ENCODE measurements at regions not wholly inside any gene's neighbourhood (a gene's known extent, or its start where the extent isn't known, plus 50 kb on each side); places are given as distances from the start of the nearest gene placed in this dataset.
"Not testable (repeated sequence)": the region's sequence is repeated elsewhere in the genome, so short reads cannot be mapped to it uniquely, and the experiment has no call there.

DNA sequence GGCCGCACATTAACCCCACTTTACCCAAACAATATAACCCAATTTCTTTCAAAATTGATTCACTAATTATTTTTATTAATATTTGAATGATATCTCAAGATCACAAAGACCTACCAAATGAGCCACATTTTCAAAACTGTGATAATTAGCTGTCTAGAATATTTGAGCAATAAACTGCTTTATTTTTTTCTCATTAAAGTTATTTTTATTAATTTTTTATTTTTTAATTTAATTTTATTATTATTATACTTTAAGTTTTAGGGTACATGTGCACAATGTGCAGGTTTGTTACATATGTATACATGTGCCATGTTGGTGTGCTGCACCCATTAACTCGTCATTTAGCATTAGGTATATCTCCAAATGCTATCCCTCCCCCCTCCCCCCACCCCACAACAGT, 489.8 kb upstream of the TECRL start:
- TF ChIP-seq EZH2 (IDR thresholded peaks at IDR 0.05; ENCODE audit: low read depth, unreplicated experiment); POLR2AphosphoS5 (IDR thresholded peaks at IDR 0.05; ENCODE audit: low read depth); JUNB (IDR thresholded peaks at IDR 0.05; ENCODE audit: unreplicated experiment); EZH2phosphoT487 (IDR thresholded peaks at IDR 0.05; ENCODE audit: unreplicated experiment); CREB1 (CRISPR knock-in tag; IDR thresholded peaks at IDR 0.05; ENCODE audit: low read depth): not testable (repeated sequence)
- TF ChIP-seq, protein P1, sequence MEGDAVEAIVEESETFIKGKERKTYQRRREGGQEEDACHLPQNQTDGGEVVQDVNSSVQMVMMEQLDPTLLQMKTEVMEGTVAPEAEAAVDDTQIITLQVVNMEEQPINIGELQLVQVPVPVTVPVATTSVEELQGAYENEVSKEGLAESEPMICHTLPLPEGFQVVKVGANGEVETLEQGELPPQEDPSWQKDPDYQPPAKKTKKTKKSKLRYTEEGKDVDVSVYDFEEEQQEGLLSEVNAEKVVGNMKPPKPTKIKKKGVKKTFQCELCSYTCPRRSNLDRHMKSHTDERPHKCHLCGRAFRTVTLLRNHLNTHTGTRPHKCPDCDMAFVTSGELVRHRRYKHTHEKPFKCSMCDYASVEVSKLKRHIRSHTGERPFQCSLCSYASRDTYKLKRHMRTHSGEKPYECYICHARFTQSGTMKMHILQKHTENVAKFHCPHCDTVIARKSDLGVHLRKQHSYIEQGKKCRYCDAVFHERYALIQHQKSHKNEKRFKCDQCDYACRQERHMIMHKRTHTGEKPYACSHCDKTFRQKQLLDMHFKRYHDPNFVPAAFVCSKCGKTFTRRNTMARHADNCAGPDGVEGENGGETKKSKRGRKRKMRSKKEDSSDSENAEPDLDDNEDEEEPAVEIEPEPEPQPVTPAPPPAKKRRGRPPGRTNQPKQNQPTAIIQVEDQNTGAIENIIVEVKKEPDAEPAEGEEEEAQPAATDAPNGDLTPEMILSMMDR (conservative IDR thresholded peaks at IDR 0.05; ENCODE audit: low read depth in 2 of 2), result not testable (repeated sequence)
- TF ChIP-seq, protein P2, sequence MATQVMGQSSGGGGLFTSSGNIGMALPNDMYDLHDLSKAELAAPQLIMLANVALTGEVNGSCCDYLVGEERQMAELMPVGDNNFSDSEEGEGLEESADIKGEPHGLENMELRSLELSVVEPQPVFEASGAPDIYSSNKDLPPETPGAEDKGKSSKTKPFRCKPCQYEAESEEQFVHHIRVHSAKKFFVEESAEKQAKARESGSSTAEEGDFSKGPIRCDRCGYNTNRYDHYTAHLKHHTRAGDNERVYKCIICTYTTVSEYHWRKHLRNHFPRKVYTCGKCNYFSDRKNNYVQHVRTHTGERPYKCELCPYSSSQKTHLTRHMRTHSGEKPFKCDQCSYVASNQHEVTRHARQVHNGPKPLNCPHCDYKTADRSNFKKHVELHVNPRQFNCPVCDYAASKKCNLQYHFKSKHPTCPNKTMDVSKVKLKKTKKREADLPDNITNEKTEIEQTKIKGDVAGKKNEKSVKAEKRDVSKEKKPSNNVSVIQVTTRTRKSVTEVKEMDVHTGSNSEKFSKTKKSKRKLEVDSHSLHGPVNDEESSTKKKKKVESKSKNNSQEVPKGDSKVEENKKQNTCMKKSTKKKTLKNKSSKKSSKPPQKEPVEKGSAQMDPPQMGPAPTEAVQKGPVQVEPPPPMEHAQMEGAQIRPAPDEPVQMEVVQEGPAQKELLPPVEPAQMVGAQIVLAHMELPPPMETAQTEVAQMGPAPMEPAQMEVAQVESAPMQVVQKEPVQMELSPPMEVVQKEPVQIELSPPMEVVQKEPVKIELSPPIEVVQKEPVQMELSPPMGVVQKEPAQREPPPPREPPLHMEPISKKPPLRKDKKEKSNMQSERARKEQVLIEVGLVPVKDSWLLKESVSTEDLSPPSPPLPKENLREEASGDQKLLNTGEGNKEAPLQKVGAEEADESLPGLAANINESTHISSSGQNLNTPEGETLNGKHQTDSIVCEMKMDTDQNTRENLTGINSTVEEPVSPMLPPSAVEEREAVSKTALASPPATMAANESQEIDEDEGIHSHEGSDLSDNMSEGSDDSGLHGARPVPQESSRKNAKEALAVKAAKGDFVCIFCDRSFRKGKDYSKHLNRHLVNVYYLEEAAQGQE (IDR thresholded peaks at IDR 0.05; ENCODE audit: unreplicated experiment), result not testable (repeated sequence)
- TF ChIP-seq, protein P3, sequence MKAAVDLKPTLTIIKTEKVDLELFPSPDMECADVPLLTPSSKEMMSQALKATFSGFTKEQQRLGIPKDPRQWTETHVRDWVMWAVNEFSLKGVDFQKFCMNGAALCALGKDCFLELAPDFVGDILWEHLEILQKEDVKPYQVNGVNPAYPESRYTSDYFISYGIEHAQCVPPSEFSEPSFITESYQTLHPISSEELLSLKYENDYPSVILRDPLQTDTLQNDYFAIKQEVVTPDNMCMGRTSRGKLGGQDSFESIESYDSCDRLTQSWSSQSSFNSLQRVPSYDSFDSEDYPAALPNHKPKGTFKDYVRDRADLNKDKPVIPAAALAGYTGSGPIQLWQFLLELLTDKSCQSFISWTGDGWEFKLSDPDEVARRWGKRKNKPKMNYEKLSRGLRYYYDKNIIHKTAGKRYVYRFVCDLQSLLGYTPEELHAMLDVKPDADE (IDR thresholded peaks at IDR 0.05), result not testable (repeated sequence)
- TF ChIP-seq, protein P4, sequence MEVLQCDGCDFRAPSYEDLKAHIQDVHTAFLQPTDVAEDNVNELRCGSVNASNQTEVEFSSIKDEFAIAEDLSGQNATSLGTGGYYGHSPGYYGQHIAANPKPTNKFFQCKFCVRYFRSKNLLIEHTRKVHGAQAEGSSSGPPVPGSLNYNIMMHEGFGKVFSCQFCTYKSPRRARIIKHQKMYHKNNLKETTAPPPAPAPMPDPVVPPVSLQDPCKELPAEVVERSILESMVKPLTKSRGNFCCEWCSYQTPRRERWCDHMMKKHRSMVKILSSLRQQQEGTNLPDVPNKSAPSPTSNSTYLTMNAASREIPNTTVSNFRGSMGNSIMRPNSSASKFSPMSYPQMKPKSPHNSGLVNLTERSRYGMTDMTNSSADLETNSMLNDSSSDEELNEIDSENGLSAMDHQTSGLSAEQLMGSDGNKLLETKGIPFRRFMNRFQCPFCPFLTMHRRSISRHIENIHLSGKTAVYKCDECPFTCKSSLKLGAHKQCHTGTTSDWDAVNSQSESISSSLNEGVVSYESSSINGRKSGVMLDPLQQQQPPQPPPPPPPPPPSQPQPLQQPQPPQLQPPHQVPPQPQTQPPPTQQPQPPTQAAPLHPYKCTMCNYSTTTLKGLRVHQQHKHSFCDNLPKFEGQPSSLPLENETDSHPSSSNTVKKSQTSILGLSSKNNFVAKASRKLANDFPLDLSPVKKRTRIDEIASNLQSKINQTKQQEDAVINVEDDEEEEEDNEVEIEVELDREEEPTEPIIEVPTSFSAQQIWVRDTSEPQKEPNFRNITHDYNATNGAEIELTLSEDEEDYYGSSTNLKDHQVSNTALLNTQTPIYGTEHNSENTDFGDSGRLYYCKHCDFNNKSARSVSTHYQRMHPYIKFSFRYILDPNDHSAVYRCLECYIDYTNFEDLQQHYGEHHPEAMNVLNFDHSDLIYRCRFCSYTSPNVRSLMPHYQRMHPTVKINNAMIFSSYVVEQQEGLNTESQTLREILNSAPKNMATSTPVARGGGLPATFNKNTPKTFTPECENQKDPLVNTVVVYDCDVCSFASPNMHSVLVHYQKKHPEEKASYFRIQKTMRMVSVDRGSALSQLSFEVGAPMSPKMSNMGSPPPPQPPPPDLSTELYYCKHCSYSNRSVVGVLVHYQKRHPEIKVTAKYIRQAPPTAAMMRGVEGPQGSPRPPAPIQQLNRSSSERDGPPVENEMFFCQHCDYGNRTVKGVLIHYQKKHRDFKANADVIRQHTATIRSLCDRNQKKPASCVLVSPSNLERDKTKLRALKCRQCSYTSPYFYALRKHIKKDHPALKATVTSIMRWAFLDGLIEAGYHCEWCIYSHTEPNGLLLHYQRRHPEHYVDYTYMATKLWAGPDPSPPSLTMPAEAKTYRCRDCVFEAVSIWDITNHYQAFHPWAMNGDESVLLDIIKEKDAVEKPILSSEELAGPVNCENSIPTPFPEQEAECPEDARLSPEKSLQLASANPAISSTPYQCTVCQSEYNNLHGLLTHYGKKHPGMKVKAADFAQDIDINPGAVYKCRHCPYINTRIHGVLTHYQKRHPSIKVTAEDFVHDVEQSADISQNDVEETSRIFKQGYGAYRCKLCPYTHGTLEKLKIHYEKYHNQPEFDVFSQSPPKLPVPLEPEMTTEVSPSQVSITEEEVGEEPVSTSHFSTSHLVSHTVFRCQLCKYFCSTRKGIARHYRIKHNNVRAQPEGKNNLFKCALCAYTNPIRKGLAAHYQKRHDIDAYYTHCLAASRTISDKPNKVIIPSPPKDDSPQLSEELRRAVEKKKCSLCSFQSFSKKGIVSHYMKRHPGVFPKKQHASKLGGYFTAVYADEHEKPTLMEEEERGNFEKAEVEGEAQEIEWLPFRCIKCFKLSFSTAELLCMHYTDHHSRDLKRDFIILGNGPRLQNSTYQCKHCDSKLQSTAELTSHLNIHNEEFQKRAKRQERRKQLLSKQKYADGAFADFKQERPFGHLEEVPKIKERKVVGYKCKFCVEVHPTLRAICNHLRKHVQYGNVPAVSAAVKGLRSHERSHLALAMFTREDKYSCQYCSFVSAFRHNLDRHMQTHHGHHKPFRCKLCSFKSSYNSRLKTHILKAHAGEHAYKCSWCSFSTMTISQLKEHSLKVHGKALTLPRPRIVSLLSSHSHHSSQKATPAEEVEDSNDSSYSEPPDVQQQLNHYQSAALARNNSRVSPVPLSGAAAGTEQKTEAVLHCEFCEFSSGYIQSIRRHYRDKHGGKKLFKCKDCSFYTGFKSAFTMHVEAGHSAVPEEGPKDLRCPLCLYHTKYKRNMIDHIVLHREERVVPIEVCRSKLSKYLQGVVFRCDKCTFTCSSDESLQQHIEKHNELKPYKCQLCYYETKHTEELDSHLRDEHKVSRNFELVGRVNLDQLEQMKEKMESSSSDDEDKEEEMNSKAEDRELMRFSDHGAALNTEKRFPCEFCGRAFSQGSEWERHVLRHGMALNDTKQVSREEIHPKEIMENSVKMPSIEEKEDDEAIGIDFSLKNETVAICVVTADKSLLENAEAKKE (CRISPR knock-in tag; IDR thresholded peaks at IDR 0.05), result not testable (repeated sequence)

Measured in GM23338 (cell line).